ENCODE measurements at regions not wholly inside any gene's neighbourhood (a gene's known extent, or its start where the extent isn't known, plus 50 kb on each side); places are given as distances from the start of the nearest gene placed in this dataset.

- no peak for DNase-seq
- Histone ChIP-seq H3K36me3 (no peaks in the 10 kb centered on the region), H3K4me1 (no peaks in the 10 kb centered on the region), H3K9me3 (peaks cover 5% of the 10 kb centered on the region), H3K27ac (no peak overlapping the region), H3K4me3 (no peak overlapping the region), H3K27me3 (ENCODE audit: low read depth) (no peaks in the 10 kb centered on the region)
- intact Hi-C loops (cut with DNase I), result no loop called here
- ATAC-seq, result no peak
- TF ChIP-seq CTCF (IDR thresholded peaks at IDR 0.05), result no peak
Observed at GRCh38 chr4:75376543-75376942, 137.7 kb downstream of the RCHY1 start.

GRCh38 chr4:75371915-75372314 lies 142.3 kb downstream of the RCHY1 start:
- no peaks in the 10 kb centered on the region for H3K36me3 ChIP-seq
- no peak overlapping the region for H3K27ac ChIP-seq
- ATAC-seq (no peak), DNase-seq (no peak)
- TF ChIP-seq CTCF (IDR thresholded peaks at IDR 0.05), result no peak
- H3K4me1 ChIP-seq, result no peaks in the 10 kb centered on the region
- no peaks in the 10 kb centered on the region for H3K9me3 ChIP-seq
- no peaks in the 10 kb centered on the region for H3K27me3 ChIP-seq (ENCODE audit: low read depth)
- H3K4me3 ChIP-seq, result no peak overlapping the region
- intact Hi-C loops (cut with DNase I), result no loop called here

GRCh38 chr4:75370576-75370975 lies 143.6 kb downstream of the RCHY1 start:
- Histone ChIP-seq H3K36me3 (no peaks in the 10 kb centered on the region), H3K27me3 (ENCODE audit: low read depth) (no peaks in the 10 kb centered on the region), H3K4me3 (no peak overlapping the region), H3K27ac (no peak overlapping the region), H3K9me3 (no peaks in the 10 kb centered on the region), H3K4me1 (no peaks in the 10 kb centered on the region)
- intact Hi-C loops (cut with DNase I), result no loop called here
- no peak for ATAC-seq
- no peak for TF ChIP-seq CTCF (IDR thresholded peaks at IDR 0.05)
- DNase-seq, result no peak

GRCh38 chr4:75345423-75345822 lies 168.8 kb downstream of the RCHY1 start:
- DNase-seq, result no peak
- H3K27ac ChIP-seq, result no peak overlapping the region
- intact Hi-C loops (cut with DNase I), result no loop called here
- no peaks in the 10 kb centered on the region for H3K4me1 ChIP-seq
- H3K27me3 ChIP-seq (ENCODE audit: low read depth), result no peaks in the 10 kb centered on the region
- H3K9me3 ChIP-seq, result no peaks in the 10 kb centered on the region
- H3K36me3 ChIP-seq, result no peaks in the 10 kb centered on the region
- no peak for ATAC-seq
- TF ChIP-seq CTCF (IDR thresholded peaks at IDR 0.05), result no peak
- no peak overlapping the region for H3K4me3 ChIP-seq

- H3K27ac ChIP-seq, result no peak overlapping the region
- no peak for TF ChIP-seq CTCF (IDR thresholded peaks at IDR 0.05)
- no peak for ATAC-seq
Observed at GRCh38 chr4:75344915-75345314, 169.3 kb downstream of the RCHY1 start.

GRCh38 chr4:75343333-75343732 lies 170.9 kb downstream of the RCHY1 start:
- H3K4me1 ChIP-seq, result no peaks in the 10 kb centered on the region
- H3K4me3 ChIP-seq, result no peak overlapping the region
- no peak for TF ChIP-seq CTCF (IDR thresholded peaks at IDR 0.05)
- no peak for ATAC-seq
- no peak overlapping the region for H3K27ac ChIP-seq
- no peak for DNase-seq
- H3K36me3 ChIP-seq, result no peaks in the 10 kb centered on the region
- no peaks in the 10 kb centered on the region for H3K9me3 ChIP-seq
- intact Hi-C loops (cut with DNase I), result no loop called here
- no peaks in the 10 kb centered on the region for H3K27me3 ChIP-seq (ENCODE audit: low read depth)

More at GRCh38 chr4:75344915-75345314, 169.3 kb downstream of the RCHY1 start:
- Histone ChIP-seq H3K27me3 (ENCODE audit: low read depth) (no peaks in the 10 kb centered on the region), H3K4me1 (no peaks in the 10 kb centered on the region), H3K36me3 (no peaks in the 10 kb centered on the region), H3K4me3 (no peak overlapping the region), H3K9me3 (no peaks in the 10 kb centered on the region)
- intact Hi-C loops (cut with DNase I), result no loop called here
- DNase-seq, result no peak

All from lower lobe of right lung (tissue), 2 donors.